NB4 (cell line): ENCODE measurements at regions not wholly inside any gene's neighbourhood (a gene's known extent, or its start where the extent isn't known, plus 50 kb on each side); places are given as distances from the start of the nearest gene placed in this dataset.

Source experiments
- DNase-seq: peaks from one replicate; pipeline ENCODE4 v3.0.0; 2010; ENCODE audit warnings: low read depth
- H3K4me3 ChIP-seq: one replicate; pipeline ENCODE4 v1.5.1; 2011; ENCODE audit warnings: mild to moderate bottlenecking, low read depth, low read length, moderate library complexity
- MYC ChIP-seq: IDR thresholded peaks from 2 replicates; pipeline ENCODE4 v1.6.1; 2011; ENCODE audit warnings: low read depth, low read length
- POLR2A ChIP-seq: IDR thresholded peaks from 2 replicates; pipeline ENCODE4 v1.6.1; 2011; ENCODE audit warnings: mild to moderate bottlenecking; ENCODE audit not compliant: insufficient read length; ENCODE audit errors: extremely low read depth
- TF ChIP-seq, protein P1 (sequence below): IDR thresholded peaks from 2 replicates; pipeline ENCODE4 v1.6.1; 2011; ENCODE audit warnings: low read depth, low read length
- TF ChIP-seq, protein P2 (sequence below): IDR thresholded peaks from one replicate; pipeline ENCODE4 v1.5.1; 2012; ENCODE audit warnings: low read depth, low read length

GRCh38 chr21:26282058-26282457, 111.5 kb upstream of the APP start:
- no peak for DNase-seq
- H3K4me3 ChIP-seq, result no peak overlapping the region
- TF ChIP-seq, protein P1, sequence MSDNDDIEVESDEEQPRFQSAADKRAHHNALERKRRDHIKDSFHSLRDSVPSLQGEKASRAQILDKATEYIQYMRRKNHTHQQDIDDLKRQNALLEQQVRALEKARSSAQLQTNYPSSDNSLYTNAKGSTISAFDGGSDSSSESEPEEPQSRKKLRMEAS, result no peak
- TF ChIP-seq, protein P2, sequence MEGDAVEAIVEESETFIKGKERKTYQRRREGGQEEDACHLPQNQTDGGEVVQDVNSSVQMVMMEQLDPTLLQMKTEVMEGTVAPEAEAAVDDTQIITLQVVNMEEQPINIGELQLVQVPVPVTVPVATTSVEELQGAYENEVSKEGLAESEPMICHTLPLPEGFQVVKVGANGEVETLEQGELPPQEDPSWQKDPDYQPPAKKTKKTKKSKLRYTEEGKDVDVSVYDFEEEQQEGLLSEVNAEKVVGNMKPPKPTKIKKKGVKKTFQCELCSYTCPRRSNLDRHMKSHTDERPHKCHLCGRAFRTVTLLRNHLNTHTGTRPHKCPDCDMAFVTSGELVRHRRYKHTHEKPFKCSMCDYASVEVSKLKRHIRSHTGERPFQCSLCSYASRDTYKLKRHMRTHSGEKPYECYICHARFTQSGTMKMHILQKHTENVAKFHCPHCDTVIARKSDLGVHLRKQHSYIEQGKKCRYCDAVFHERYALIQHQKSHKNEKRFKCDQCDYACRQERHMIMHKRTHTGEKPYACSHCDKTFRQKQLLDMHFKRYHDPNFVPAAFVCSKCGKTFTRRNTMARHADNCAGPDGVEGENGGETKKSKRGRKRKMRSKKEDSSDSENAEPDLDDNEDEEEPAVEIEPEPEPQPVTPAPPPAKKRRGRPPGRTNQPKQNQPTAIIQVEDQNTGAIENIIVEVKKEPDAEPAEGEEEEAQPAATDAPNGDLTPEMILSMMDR, result no peak
- no peak for TF ChIP-seq MYC
- TF ChIP-seq POLR2A, result no peak

- TF ChIP-seq, protein P1, result no peak
- TF ChIP-seq POLR2A, result no peak
- TF ChIP-seq MYC, result no peak
- TF ChIP-seq, protein P2, result no peak
- no peak for DNase-seq
- no peak overlapping the region for H3K4me3 ChIP-seq
Observed at GRCh38 chr21:26281506-26281905, 110.9 kb upstream of the APP start.

GRCh38 chr21:26280775-26281174, 110.2 kb upstream of the APP start:
- no peak for TF ChIP-seq MYC
- TF ChIP-seq, protein P1, result no peak
- TF ChIP-seq, protein P2, result no peak
- no peak for TF ChIP-seq POLR2A
- H3K4me3 ChIP-seq, result no peak overlapping the region
- DNase-seq, result no peak

DNA sequence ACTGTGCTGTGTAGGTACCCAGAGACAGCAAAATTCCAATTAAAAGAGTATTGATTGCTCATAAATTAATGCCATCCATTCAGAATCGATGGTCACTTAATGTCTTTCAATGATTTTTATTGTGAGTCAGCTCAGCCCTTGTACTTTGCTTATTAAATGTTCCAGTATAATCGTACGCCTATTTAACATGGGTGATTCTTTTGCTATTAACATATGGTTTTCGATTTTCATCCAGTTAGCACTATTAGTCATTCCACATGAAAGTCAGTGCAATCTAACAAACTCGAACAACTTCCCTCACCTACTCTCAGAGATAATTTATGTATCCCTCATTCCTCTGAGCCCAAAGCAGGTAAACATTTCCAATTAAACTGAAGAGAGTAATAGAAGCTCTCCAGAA, 109.6 kb upstream of the APP start:
- no peak for DNase-seq
- TF ChIP-seq, protein P2, result no peak
- TF ChIP-seq MYC (no peak), POLR2A (no peak)
- TF ChIP-seq, protein P1, result no peak
- H3K4me3 ChIP-seq, result no peak overlapping the region

DNA sequence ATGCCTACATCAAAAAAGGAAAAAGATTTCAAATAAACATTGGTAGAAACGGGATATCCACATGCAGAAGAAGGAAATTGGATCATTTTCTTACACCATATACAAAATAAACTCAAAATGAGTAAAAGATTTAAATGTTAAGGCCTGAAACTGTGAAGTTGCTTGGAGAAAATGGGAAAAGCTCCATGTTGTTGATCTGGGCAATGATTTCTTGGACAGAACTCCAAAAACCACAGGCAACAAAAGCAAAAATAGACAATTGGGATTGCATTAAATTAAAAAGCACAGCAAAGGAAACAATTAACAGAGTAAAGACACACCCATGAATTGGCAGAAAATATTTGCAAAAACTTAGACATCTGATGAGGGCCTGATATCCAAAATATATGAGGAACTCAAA, 105.2 kb upstream of the APP start:
- no peak overlapping the region for H3K4me3 ChIP-seq
- no peak for DNase-seq
- TF ChIP-seq MYC (no peak), POLR2A (no peak)
- TF ChIP-seq, protein P1, result no peak
- TF ChIP-seq, protein P2, result no peak
